ENCODE measurements at regions not wholly inside any gene's neighbourhood (a gene's known extent, or its start where the extent isn't known, plus 50 kb on each side); places are given as distances from the start of the nearest gene placed in this dataset.
A peak's percentile ranks its signal among the peaks of the same experiment; 100 is the strongest.

DNA sequence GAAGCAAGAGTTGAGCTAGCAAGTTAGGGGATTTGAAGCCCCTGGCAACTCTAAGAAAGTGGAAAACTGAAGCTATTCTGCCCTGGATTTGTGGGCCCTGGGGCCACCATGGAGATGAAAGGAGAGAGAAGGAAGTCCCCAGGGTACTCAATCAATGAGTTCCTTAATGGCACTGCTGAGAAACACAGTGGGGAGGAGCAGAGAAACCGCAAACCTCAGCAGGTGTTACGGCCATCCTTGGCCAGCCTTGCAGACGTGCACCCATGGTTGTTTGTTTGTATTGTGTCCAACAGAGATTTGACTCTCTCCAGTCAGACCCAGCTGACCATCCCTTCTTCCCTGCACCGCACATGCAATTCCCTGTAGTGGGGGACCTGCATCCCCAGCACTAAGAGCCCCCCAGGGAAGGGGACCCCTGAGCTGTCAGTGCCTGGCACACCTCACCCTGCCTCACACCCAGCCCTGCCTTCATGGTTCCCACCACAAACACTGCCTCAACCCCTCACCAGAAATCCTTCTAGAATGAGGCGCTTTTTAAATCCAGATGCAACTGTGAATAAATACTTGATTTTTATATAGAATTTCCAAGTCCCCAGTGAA is 255.3 kb downstream of the SH3BP4 start:
- DNase-seq (ENCODE audit: low read depth): peak; percentile 9
- TF ChIP-seq, protein P1, sequence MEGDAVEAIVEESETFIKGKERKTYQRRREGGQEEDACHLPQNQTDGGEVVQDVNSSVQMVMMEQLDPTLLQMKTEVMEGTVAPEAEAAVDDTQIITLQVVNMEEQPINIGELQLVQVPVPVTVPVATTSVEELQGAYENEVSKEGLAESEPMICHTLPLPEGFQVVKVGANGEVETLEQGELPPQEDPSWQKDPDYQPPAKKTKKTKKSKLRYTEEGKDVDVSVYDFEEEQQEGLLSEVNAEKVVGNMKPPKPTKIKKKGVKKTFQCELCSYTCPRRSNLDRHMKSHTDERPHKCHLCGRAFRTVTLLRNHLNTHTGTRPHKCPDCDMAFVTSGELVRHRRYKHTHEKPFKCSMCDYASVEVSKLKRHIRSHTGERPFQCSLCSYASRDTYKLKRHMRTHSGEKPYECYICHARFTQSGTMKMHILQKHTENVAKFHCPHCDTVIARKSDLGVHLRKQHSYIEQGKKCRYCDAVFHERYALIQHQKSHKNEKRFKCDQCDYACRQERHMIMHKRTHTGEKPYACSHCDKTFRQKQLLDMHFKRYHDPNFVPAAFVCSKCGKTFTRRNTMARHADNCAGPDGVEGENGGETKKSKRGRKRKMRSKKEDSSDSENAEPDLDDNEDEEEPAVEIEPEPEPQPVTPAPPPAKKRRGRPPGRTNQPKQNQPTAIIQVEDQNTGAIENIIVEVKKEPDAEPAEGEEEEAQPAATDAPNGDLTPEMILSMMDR (IDR thresholded peaks at IDR 0.05; ENCODE audit: insufficient read depth, low read depth, low read length, missing control alignments): no peak

DNA sequence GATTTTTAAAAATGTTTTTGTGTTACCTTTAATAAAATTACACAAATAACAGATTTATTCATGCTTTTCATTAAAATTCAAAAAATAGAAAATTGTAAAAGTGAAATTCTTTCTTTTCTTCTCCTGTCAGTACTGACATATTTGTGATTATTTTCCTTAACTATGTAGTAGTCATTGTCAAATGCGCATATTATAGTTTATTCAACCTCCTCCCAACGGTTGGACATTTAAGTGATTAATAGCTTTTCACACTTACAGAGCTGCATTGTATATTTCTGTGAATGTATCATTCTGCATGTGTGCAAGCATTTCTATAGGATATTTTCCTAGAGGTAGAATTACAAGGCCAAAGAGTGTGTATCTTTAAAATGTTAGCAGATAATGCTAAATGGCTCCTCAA is 259.2 kb downstream of the SH3BP4 start:
- DNase-seq (ENCODE audit: low read depth): no peak
- no peak overlapping the region for H3K4me3 ChIP-seq (ENCODE audit: low read depth, low read length)
- TF ChIP-seq, protein P1 (IDR thresholded peaks at IDR 0.05; ENCODE audit: insufficient read depth, low read depth, low read length, missing control alignments): no peak

More for the DNA sequence above, 255.3 kb downstream of the SH3BP4 start:
- no peak overlapping the region for H3K4me3 ChIP-seq (ENCODE audit: low read depth, low read length)

DNA sequence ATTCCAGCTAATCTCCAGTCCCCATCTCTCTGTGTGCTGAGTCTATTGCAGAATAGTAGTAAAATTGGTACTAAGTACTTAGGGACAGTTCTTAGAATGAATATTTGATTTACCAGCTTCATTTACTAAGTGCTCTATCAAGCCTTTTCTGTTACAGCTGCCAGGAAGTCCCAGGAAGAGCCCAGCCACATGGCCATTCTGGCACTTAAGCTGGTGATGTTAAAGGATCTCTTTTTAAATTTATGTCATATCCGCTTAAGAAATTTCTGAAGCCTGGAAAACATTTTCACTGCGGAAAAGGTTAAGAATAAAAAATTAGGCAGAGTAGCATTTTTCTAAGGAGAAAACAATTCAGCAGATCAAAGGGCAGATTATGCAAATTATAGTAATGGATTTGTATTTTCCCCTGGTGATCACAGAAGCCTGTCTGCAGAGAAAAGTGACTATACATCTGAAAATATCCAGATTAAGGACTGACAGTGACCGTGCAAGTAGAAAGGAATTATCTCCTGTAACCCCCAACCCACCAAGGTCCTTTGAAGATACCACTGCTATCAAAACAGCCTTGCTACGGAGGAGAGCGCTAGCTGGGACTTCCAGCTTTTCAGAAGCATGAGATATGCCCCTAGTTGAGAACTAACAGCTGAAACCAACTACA is 260.8 kb downstream of the SH3BP4 start:
- no peak for DNase-seq (ENCODE audit: low read depth)
- H3K4me3 ChIP-seq (ENCODE audit: low read depth, low read length): no peak overlapping the region
- TF ChIP-seq, protein P1 (IDR thresholded peaks at IDR 0.05; ENCODE audit: insufficient read depth, low read depth, low read length, missing control alignments): no peak

DNA sequence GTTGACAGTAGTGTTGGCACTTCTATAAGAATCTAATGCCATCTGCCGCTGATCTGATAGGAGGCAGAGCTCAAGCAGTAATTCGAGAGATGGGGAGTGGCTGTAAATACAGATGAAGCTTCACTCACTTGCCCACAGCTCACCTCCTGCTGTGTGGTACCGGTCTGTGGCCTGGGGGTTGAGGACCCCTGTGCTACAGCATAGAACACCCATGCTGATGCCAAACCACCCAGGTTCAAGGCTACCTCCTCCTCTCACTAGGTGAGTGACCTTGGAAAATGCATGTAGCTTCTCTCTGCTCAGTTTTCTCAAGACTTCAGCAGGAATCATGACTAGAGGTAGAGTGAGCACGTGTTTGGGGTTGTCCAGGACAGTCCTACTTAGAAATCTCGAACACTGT is 263.4 kb downstream of the SH3BP4 start:
- H3K4me3 ChIP-seq (ENCODE audit: low read depth, low read length): no peak overlapping the region
- no peak for DNase-seq (ENCODE audit: low read depth)
- TF ChIP-seq, protein P1 (IDR thresholded peaks at IDR 0.05; ENCODE audit: insufficient read depth, low read depth, low read length, missing control alignments): no peak

DNA sequence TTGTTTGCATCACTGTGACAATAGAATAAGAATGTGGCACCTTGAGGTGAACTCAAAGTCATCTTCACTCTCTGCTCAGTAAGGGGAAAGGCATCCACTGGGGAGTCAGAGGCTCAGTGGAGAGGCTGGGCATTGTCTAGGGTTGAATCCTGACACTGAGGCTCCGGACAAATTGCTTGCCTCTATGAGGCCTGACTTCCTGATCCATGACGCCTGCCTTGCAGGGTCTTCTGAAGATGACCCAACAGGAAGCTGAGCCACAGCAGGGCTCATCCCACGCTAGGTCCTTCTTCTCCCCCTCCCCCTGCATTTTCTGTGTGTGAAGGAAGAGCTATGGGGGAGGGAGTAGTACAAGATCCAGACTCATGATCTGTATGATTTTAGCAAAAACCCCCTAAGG is 265.1 kb downstream of the SH3BP4 start:
- TF ChIP-seq, protein P1 (IDR thresholded peaks at IDR 0.05; ENCODE audit: insufficient read depth, low read depth, low read length, missing control alignments): no peak
- no peak overlapping the region for H3K4me3 ChIP-seq (ENCODE audit: low read depth, low read length)
- no peak for DNase-seq (ENCODE audit: low read depth)

DNA sequence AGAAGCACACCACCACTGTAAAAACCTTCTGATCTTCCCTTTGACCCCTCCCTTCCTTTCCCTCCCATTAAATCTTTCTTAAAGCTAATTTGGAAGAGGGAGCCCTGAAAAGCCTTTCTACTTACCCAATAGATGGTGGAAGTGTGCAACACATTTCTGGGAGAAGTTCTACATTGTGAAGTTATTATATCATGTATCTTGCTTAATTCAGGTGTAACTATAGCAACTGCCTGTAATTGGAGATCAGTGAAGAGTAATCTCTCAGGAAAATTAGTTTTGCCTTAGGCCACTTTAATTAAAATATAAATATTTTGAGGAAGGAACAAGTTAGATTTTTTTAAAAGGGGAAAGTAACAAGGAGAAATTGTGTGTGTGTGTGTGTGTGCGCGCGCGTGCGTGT is 266.0 kb downstream of the SH3BP4 start:
- no peak overlapping the region for H3K4me3 ChIP-seq (ENCODE audit: low read depth, low read length)
- TF ChIP-seq, protein P1 (IDR thresholded peaks at IDR 0.05; ENCODE audit: insufficient read depth, low read depth, low read length, missing control alignments): no peak
- no peak for DNase-seq (ENCODE audit: low read depth)

DNA sequence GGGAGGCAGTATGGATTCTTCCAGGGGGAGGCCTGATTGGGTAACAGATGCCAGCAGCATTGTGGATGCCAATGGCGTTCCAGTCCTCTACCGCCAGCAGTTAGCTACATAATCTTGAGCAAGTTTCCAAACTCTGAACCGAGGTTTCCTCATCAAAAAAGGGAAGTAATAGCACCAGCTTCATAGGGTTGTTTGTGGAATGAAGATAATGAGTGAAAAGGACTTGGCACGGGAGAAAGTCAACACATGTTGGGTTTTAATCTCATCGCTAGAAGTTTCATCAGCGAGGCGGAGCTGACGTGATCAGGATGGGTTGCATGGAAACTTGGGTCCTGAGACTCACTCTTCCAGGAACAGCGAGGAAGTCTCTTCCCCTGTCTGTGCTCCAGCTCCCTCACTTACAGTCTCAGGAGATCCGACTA is 266.7 kb downstream of the SH3BP4 start:
- TF ChIP-seq, protein P1 (IDR thresholded peaks at IDR 0.05; ENCODE audit: insufficient read depth, low read depth, low read length, missing control alignments): no peak
- DNase-seq (ENCODE audit: low read depth): no peak
- H3K4me3 ChIP-seq (ENCODE audit: low read depth, low read length): no peak overlapping the region
